SJCRH30 (cell line): ENCODE measurements at regions not wholly inside any gene's neighbourhood (a gene's known extent, or its start where the extent isn't known, plus 50 kb on each side); places are given as distances from the start of the nearest gene placed in this dataset.
A peak's percentile ranks its signal among the peaks of the same experiment; 100 is the strongest.
"Not testable (repeated sequence)": the region's sequence is repeated elsewhere in the genome, so short reads cannot be mapped to it uniquely, and the experiment has no call there.

Experiments used
- DNase-seq, 2 experiments: peaks; one replicate each; pipeline ENCODE4 v3.0.0-alpha.2; 2015 to 2020
- H3K27ac ChIP-seq: fragments of 250-450 bp; sonication (Bioruptor Pico); 2 replicates; pipeline ENCODE4 v1.5.1; 2020; ENCODE audit warnings: mild to moderate bottlenecking, moderate library complexity
- H3K27me3 ChIP-seq: fragments of 250-450 bp; sonication (Bioruptor Pico); 2 replicates; pipeline ENCODE4 v1.5.1; 2020; ENCODE audit warnings: mild to moderate bottlenecking, moderate library complexity
- H3K36me3 ChIP-seq: fragments of 250-450 bp; sonication (Bioruptor Pico); 2 replicates; pipeline ENCODE4 v1.5.1; 2020; ENCODE audit warnings: mild to moderate bottlenecking, moderate library complexity
- H3K4me1 ChIP-seq: fragments of 250-450 bp; sonication (Bioruptor Pico); 2 replicates; pipeline ENCODE4 v1.5.1; 2020; ENCODE audit warnings: mild to moderate bottlenecking, moderate library complexity
- H3K4me3 ChIP-seq: fragments of 250-450 bp; sonication (Bioruptor Pico); 2 replicates; pipeline ENCODE4 v1.5.1; 2020; ENCODE audit warnings: mild to moderate bottlenecking, moderate library complexity
- H3K9me3 ChIP-seq: fragments of 250-450 bp; sonication (Bioruptor Pico); replicated peaks from 2 replicates; pipeline ENCODE4 v1.5.1; 2020; ENCODE audit warnings: mild to moderate bottlenecking, moderate library complexity

- no peak for DNase-seq
- Histone ChIP-seq H3K4me1 (no peaks in the 10 kb centered on the region), H3K4me3 (no peak overlapping the region), H3K9me3 (no peaks in the 10 kb centered on the region), H3K27ac (no peak overlapping the region), H3K36me3 (no peaks in the 10 kb centered on the region), H3K27me3 (no peaks in the 10 kb centered on the region)
Measured at GRCh38 chr3:87755852-87756251, 303.0 kb downstream of the CGGBP1 start.

- Histone ChIP-seq H3K9me3 (no peaks in the 10 kb centered on the region; the same call in 1 of the 2 replicates), H3K4me3 (no peak overlapping the region), H3K36me3 (no peaks in the 10 kb centered on the region), H3K27ac (no peak overlapping the region), H3K4me1 (no peaks in the 10 kb centered on the region), H3K27me3 (no peaks in the 10 kb centered on the region)
- DNase-seq: no peak
Measured at GRCh38 chr3:87742250-87742649, 316.6 kb downstream of the CGGBP1 start.

- DNase-seq, H3K27ac ChIP-seq, H3K4me3 ChIP-seq, H3K4me1 ChIP-seq, H3K9me3 ChIP-seq, H3K36me3 ChIP-seq, H3K27me3 ChIP-seq: not testable (repeated sequence)
Measured at GRCh38 chr3:87740894-87741293, 317.9 kb downstream of the CGGBP1 start.

GRCh38 chr3:87737817-87738216, 321.0 kb downstream of the CGGBP1 start:
- not testable (repeated sequence) for H3K4me1 ChIP-seq, H3K27me3 ChIP-seq, H3K9me3 ChIP-seq, H3K36me3 ChIP-seq, H3K27ac ChIP-seq, DNase-seq, H3K4me3 ChIP-seq

- Histone ChIP-seq H3K4me3 (no peak overlapping the region), H3K27me3 (no peaks in the 10 kb centered on the region), H3K9me3 (no peaks in the 10 kb centered on the region), H3K4me1 (no peaks in the 10 kb centered on the region), H3K27ac (no peak overlapping the region), H3K36me3 (no peaks in the 10 kb centered on the region)
- DNase-seq: no peak
Measured at GRCh38 chr3:87733671-87734367, 325.0 kb downstream of the CGGBP1 start.

- no peak overlapping the region for H3K4me3 ChIP-seq
- H3K4me1 ChIP-seq: no peaks in the 10 kb centered on the region
- H3K36me3 ChIP-seq: no peaks in the 10 kb centered on the region
- H3K9me3 ChIP-seq: no peaks in the 10 kb centered on the region
- no peak overlapping the region for H3K27ac ChIP-seq
- DNase-seq: no peak
- H3K27me3 ChIP-seq: no peaks in the 10 kb centered on the region
Measured at GRCh38 chr3:87732294-87732693, 326.5 kb downstream of the CGGBP1 start.

GRCh38 chr3:87727783-87728182, 331.0 kb downstream of the CGGBP1 start:
- DNase-seq: no peak
- no peak overlapping the region for H3K4me3 ChIP-seq
- H3K9me3 ChIP-seq: no peaks in the 10 kb centered on the region
- no peaks in the 10 kb centered on the region for H3K27me3 ChIP-seq
- no peaks in the 10 kb centered on the region for H3K4me1 ChIP-seq
- H3K36me3 ChIP-seq: no peaks in the 10 kb centered on the region
- no peak overlapping the region for H3K27ac ChIP-seq

GRCh38 chr3:87719060-87719459, 339.7 kb downstream of the CGGBP1 start:
- Histone ChIP-seq H3K4me1 (no peaks in the 10 kb centered on the region), H3K36me3 (no peaks in the 10 kb centered on the region)
- no peak for DNase-seq

GRCh38 chr3:87710511-87710910, 348.3 kb downstream of the CGGBP1 start:
- Histone ChIP-seq H3K9me3 (no peaks in the 10 kb centered on the region), H3K4me3 (no peak overlapping the region), H3K4me1 (no peaks in the 10 kb centered on the region), H3K36me3 (no peaks in the 10 kb centered on the region), H3K27me3 (no peaks in the 10 kb centered on the region), H3K27ac (no peak overlapping the region)
- DNase-seq: no peak

More at GRCh38 chr3:87719060-87719459, 339.7 kb downstream of the CGGBP1 start:
- Histone ChIP-seq H3K4me3 (no peak overlapping the region), H3K9me3 (no peaks in the 10 kb centered on the region), H3K27ac (no peak overlapping the region), H3K27me3 (no peaks in the 10 kb centered on the region)

- no peak for DNase-seq
- Histone ChIP-seq H3K36me3 (no peaks in the 10 kb centered on the region), H3K27me3 (no peaks in the 10 kb centered on the region), H3K4me1 (no peaks in the 10 kb centered on the region), H3K9me3 (no peaks in the 10 kb centered on the region), H3K27ac (no peak overlapping the region), H3K4me3 (no peak overlapping the region)
Measured at GRCh38 chr3:87710028-87710427, 348.8 kb downstream of the CGGBP1 start.

- no peaks in the 10 kb centered on the region for H3K4me1 ChIP-seq
- H3K36me3 ChIP-seq: no peaks in the 10 kb centered on the region
- no peak overlapping the region for H3K27ac ChIP-seq
- H3K4me3 ChIP-seq: no peak overlapping the region
- no peaks in the 10 kb centered on the region for H3K9me3 ChIP-seq
- DNase-seq: no peak
- H3K27me3 ChIP-seq: no peaks in the 10 kb centered on the region
Measured at GRCh38 chr3:87706176-87706575, 352.6 kb downstream of the CGGBP1 start.

GRCh38 chr3:87702600-87702999, 356.2 kb downstream of the CGGBP1 start:
- Histone ChIP-seq H3K36me3 (no peaks in the 10 kb centered on the region), H3K4me1 (no peaks in the 10 kb centered on the region), H3K27me3 (no peaks in the 10 kb centered on the region), H3K4me3 (no peak overlapping the region), H3K9me3 (no peaks in the 10 kb centered on the region), H3K27ac (no peak overlapping the region)
- DNase-seq: no peak

GRCh38 chr3:87696124-87697013, 362.4 kb downstream of the CGGBP1 start:
- no peaks in the 10 kb centered on the region for H3K27me3 ChIP-seq
- H3K4me3 ChIP-seq: no peak overlapping the region
- H3K36me3 ChIP-seq: no peaks in the 10 kb centered on the region
- peak in 1 of 2 experiments; percentile 3 for DNase-seq
- H3K9me3 ChIP-seq: no peaks in the 10 kb centered on the region
- no peak overlapping the region for H3K27ac ChIP-seq
- no peaks in the 10 kb centered on the region for H3K4me1 ChIP-seq

- Histone ChIP-seq H3K36me3 (no peaks in the 10 kb centered on the region), H3K27ac (no peak overlapping the region), H3K9me3 (no peaks in the 10 kb centered on the region), H3K27me3 (no peaks in the 10 kb centered on the region), H3K4me1 (no peaks in the 10 kb centered on the region), H3K4me3 (no peak overlapping the region)
- no peak for DNase-seq
Measured at GRCh38 chr3:87694678-87695077, 364.1 kb downstream of the CGGBP1 start.

- no peaks in the 10 kb centered on the region for H3K4me1 ChIP-seq
- no peaks in the 10 kb centered on the region for H3K27me3 ChIP-seq
- no peak overlapping the region for H3K4me3 ChIP-seq
- DNase-seq: no peak
- no peaks in the 10 kb centered on the region for H3K9me3 ChIP-seq
- no peak overlapping the region for H3K27ac ChIP-seq
- no peaks in the 10 kb centered on the region for H3K36me3 ChIP-seq
Measured at GRCh38 chr3:87691109-87691508, 367.7 kb downstream of the CGGBP1 start.
